ENCODE measurements at regions not wholly inside any gene's neighbourhood (a gene's known extent, or its start where the extent isn't known, plus 50 kb on each side); places are given as distances from the start of the nearest gene placed in this dataset.
A peak's percentile ranks its signal among the peaks of the same experiment; 100 is the strongest.

DNA sequence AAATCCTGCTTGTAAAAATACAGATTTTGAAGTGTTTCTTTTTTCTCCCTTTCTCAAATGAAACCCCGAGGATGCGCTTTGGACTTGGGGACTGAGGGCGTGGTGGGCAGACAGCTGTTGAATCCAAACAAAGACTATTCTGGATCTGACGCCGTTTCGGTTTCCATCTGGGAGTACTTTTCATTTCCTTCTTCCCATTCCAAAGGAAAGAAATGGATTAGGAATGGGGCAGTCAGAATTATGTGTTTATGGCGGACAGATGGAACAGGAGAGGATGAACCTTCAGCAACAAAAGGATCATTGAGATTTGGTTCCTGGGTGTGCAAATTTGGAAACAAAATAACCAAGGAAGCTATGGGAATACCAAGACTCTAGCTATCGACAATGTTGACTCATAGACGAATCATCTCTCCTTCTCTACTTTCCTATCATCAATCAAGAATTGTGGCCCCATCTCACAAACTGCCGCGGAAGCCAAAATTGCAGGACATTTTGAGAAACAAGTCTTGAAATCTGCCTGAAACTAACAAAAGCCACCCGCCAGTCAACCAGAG lies 300.6 kb downstream of the PARP8 start:
- Mint-ChIP-seq H3K9me3 (no peaks in the 10 kb centered on the region), H3K4me1 (ENCODE audit: low read depth) (peaks cover 63% of the 10 kb centered on the region), H3K27ac (no peak overlapping the region), H3K4me3 (peak overlapping the region; percentile 78), H3K36me3 (ENCODE audit: low read depth) (no peaks in the 10 kb centered on the region), H3K27me3 (peaks cover 94% of the 10 kb centered on the region)
- ATAC-seq (ENCODE audit: poor library complexity) (no peak), DNase-seq (peak in 1 of 14 experiments; percentile 2)
- H3K36me3 ChIP-seq (ENCODE audit: insufficient read depth, low read length): no peaks in the 10 kb centered on the region
- TF ChIP-seq, protein P1, sequence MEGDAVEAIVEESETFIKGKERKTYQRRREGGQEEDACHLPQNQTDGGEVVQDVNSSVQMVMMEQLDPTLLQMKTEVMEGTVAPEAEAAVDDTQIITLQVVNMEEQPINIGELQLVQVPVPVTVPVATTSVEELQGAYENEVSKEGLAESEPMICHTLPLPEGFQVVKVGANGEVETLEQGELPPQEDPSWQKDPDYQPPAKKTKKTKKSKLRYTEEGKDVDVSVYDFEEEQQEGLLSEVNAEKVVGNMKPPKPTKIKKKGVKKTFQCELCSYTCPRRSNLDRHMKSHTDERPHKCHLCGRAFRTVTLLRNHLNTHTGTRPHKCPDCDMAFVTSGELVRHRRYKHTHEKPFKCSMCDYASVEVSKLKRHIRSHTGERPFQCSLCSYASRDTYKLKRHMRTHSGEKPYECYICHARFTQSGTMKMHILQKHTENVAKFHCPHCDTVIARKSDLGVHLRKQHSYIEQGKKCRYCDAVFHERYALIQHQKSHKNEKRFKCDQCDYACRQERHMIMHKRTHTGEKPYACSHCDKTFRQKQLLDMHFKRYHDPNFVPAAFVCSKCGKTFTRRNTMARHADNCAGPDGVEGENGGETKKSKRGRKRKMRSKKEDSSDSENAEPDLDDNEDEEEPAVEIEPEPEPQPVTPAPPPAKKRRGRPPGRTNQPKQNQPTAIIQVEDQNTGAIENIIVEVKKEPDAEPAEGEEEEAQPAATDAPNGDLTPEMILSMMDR (IDR thresholded peaks at IDR 0.05): no peak
- intact Hi-C loops (cut with DNase I, micrococcal nuclease): no loop called here
- H3K9me3 ChIP-seq (ENCODE audit: control insufficient read depth in 1 of 2, insufficient read depth in 1 of 2, low read length in 2 of 2): peaks cover 0 to 37% of the 10 kb centered on the region in 2 experiments
- peak overlapping the region; percentile 40 for H3K4me3 ChIP-seq (ENCODE audit: low read length)
- no peak overlapping the region for H3K27ac ChIP-seq (ENCODE audit: low read depth in 1 of 2, low read length in 2 of 2)
- H3K4me1 ChIP-seq (ENCODE audit: insufficient read depth, low read length): peaks cover 58% of the 10 kb centered on the region
- H3K27me3 ChIP-seq (ENCODE audit: control insufficient read depth in 1 of 2, insufficient read depth in 2 of 2, low read length in 2 of 2): peaks cover 73 to 92% of the 10 kb centered on the region in 2 experiments
- POLR2A ChIA-PET: no interaction called here
- CTCF ChIA-PET: no interaction called here

DNA sequence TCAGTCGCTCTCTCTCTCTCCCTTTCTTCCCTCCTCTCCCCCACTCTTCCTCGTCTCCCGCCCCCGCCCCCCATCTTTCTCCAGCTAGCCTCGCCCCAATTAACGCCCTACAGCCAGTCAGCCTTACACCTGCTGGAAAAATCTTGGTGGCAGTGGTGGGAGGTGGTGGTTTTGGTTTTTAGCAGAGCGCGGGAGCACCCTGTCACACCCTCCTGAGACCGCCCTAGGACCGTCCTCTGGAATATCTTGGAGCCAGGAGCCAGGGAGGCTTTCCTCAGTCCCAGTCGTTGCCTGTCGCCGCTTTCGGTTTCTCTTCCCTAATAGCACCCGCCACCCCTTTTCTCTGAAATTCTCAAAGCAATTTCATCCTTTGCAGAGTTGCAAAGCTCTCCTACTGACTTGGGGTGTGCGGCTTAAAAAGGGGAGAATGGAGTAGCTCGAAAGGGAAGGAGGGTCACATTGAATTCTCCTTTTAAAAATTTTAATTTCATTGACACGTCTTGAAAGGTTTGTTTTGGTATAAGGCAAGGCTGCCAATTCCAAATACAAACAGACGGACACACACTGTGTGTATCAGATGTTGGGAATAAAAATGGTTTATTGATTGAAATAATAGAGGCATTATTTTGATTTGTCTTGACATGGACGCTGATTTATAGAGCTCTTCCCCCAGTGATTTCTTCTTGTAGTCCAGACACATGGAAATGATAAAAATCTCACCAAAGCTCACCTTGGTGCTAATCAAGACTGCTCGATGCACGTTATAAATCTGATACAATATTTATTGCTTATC lies 301.3 kb downstream of the PARP8 start:
- peak overlapping the region; percentile 40 for H3K4me3 ChIP-seq (ENCODE audit: low read length)
- POLR2A ChIA-PET: no interaction called here
- TF ChIP-seq, protein P1 (IDR thresholded peaks at IDR 0.05): no peak
- ATAC-seq (ENCODE audit: poor library complexity) (no peak), DNase-seq (peak in 2 of 14 experiments; percentile 22 to 25)
- H3K27me3 Mint-ChIP-seq: peaks cover 92% of the 10 kb centered on the region
- H3K36me3 ChIP-seq (ENCODE audit: insufficient read depth, low read length): no peaks in the 10 kb centered on the region
- H3K27ac Mint-ChIP-seq: no peak overlapping the region
- H3K36me3 Mint-ChIP-seq (ENCODE audit: low read depth): no peaks in the 10 kb centered on the region
- peaks cover 73 to 88% of the 10 kb centered on the region in 2 experiments for H3K27me3 ChIP-seq (ENCODE audit: control insufficient read depth in 1 of 2, insufficient read depth in 2 of 2, low read length in 2 of 2)
- CTCF ChIA-PET: no interaction called here
- no peak overlapping the region for H3K27ac ChIP-seq (ENCODE audit: low read depth in 1 of 2, low read length in 2 of 2)
- H3K9me3 ChIP-seq (ENCODE audit: control insufficient read depth in 1 of 2, insufficient read depth in 1 of 2, low read length in 2 of 2): peaks cover 0 to 37% of the 10 kb centered on the region in 2 experiments
- no peaks in the 10 kb centered on the region for H3K9me3 Mint-ChIP-seq
- intact Hi-C loops (cut with DNase I, micrococcal nuclease): no loop called here
- H3K4me1 ChIP-seq (ENCODE audit: insufficient read depth, low read length): peaks cover 57% of the 10 kb centered on the region
- peaks cover 62% of the 10 kb centered on the region for H3K4me1 Mint-ChIP-seq (ENCODE audit: low read depth)
- H3K4me3 Mint-ChIP-seq: peak overlapping the region; percentile 78

DNA sequence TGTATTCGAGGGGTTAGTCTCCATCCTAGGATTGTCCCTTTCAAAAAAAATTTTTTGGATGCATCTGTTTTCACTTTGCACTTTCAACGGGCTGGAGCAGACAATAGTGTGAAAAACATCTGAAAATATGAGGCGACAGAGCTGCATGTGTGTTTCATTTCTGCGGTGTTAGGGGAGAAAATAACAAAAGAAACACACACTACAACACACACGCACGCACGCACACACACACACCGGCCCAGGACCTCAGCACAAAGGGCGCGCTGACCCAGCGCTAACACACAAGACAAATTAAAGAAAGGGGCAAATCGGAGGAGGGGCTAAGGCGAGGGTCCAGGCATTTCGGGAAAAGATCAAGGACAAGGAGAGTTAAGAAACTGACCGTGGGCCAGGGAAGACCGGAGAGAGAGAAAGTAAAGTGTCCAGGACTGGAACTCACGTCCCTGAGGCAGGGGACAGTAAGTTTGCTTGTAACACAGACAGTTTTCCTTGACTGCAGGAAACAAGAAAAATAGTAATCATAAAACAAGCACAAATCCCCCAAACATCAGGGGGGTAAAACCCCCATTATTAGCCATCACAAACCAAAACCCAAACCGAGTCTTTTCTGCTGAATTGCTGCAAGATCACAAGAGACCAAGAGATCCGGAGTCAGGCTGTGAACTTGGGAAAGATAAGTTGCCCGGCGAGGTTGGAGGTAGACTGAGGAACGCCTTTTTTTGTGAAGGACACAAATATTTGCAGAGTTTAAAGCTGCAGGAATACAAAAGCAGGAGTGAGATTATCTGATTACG lies 302.1 kb downstream of the PARP8 start:
- DNase-seq: no peak
- TF ChIP-seq, protein P1 (IDR thresholded peaks at IDR 0.05): no peak
- Histone ChIP-seq H3K27me3 (ENCODE audit: control insufficient read depth in 1 of 2, insufficient read depth in 2 of 2, low read length in 2 of 2) (peaks cover 65 to 84% of the 10 kb centered on the region in 2 experiments), H3K36me3 (ENCODE audit: insufficient read depth, low read length) (no peaks in the 10 kb centered on the region), H3K9me3 (ENCODE audit: control insufficient read depth in 1 of 2, insufficient read depth in 1 of 2, low read length in 2 of 2) (peaks cover 0 to 34% of the 10 kb centered on the region in 2 experiments), H3K4me3 (ENCODE audit: low read length) (no peak overlapping the region), H3K4me1 (ENCODE audit: insufficient read depth, low read length) (peaks cover 49% of the 10 kb centered on the region), H3K27ac (ENCODE audit: low read depth in 1 of 2, low read length in 2 of 2) (no peak overlapping the region)
- peak overlapping the region; percentile 64 for H3K4me3 Mint-ChIP-seq
- no peaks in the 10 kb centered on the region for H3K36me3 Mint-ChIP-seq (ENCODE audit: low read depth)
- intact Hi-C loops (cut with DNase I, micrococcal nuclease): no loop called here
- H3K27me3 Mint-ChIP-seq: peaks cover 91% of the 10 kb centered on the region
- ATAC-seq (ENCODE audit: poor library complexity): no peak
- H3K27ac Mint-ChIP-seq: no peak overlapping the region
- H3K4me1 Mint-ChIP-seq (ENCODE audit: low read depth): peaks cover 54% of the 10 kb centered on the region
- H3K9me3 Mint-ChIP-seq: no peaks in the 10 kb centered on the region
- ChIA-PET CTCF (no interaction called here), POLR2A (no interaction called here)
